Small intestine (tissue), 7 donors: ENCODE measurements at regions not wholly inside any gene's neighbourhood (a gene's known extent, or its start where the extent isn't known, plus 50 kb on each side); places are given as distances from the start of the nearest gene placed in this dataset.
"Not testable (repeated sequence)": the region's sequence is repeated elsewhere in the genome, so short reads cannot be mapped to it uniquely, and the experiment has no call there.

Source experiments
- DNase-seq, 2 donors: peaks; one replicate each; pipeline versions ENCODE4 v3.0.0 to v3.0.0-alpha.2; 2013
- FAIRE-seq: peaks from 2 replicates; lab custom pipeline; 2012; peaks lifted over from hg19 to GRCh38; lab: Jason Lieb, UNC
- H3K27ac ChIP-seq, 3 donors: one replicate each; pipeline ENCODE4 v1.5.1; 2013; ENCODE audit warnings: low read length in 2 of 3, mild to moderate bottlenecking in 2 of 3, control low read depth in 1 of 3, inconsistent platforms in 1 of 3, low read depth in 1 of 3, moderate library complexity in 1 of 3
- H3K27me3 ChIP-seq, 3 donors: one replicate each; pipeline ENCODE4 v1.6.1; 2013; ENCODE audit warnings: low read length in 3 of 3, inconsistent platforms in 1 of 3; ENCODE audit not compliant: control insufficient read depth in 3 of 3, insufficient read depth in 3 of 3
- H3K36me3 ChIP-seq, 3 donors: one replicate each; pipeline ENCODE4 v1.6.1; 2013; ENCODE audit warnings: low read length in 3 of 3, inconsistent platforms in 1 of 3, low read depth in 1 of 3, mild to moderate bottlenecking in 1 of 3, moderate library complexity in 1 of 3; ENCODE audit not compliant: control insufficient read depth in 3 of 3, insufficient read depth in 2 of 3
- H3K4me1 ChIP-seq, 3 donors: one replicate each; pipeline ENCODE4 v1.6.1; 2013; ENCODE audit warnings: low read length in 2 of 3, inconsistent platforms in 1 of 3, low read depth in 1 of 3, mild to moderate bottlenecking in 1 of 3, moderate library complexity in 1 of 3; ENCODE audit not compliant: control insufficient read depth in 3 of 3, insufficient read depth in 2 of 3
- H3K4me3 ChIP-seq, 3 donors: one replicate each; pipeline ENCODE4 v1.5.1; 2013; ENCODE audit warnings: low read length in 3 of 3, control low read depth in 1 of 3, inconsistent platforms in 1 of 3, low read depth in 1 of 3, mild to moderate bottlenecking in 1 of 3, moderate library complexity in 1 of 3
- H3K9me3 ChIP-seq, 2 donors: one replicate each; pipeline ENCODE4 v1.6.1; 2013; ENCODE audit warnings: low read depth in 1 of 2, low read length in 1 of 2; ENCODE audit not compliant: control insufficient read depth in 2 of 2, insufficient read depth in 1 of 2
- WGBS, 3 donors: extraction: QIAGEN DNeasy Blood & Tissue Kit; methylation state at CpG; one replicate each; pipeline ENCODE4 v1.1.7; 2013; 5-methylcytosine and 5-hydroxymethylcytosine counted together
- donor health status: healthy with polysubstance abuse.
- donor health status: control.
- donor health status: control.
- donor health status: Bipolar disorder and iron deficiency.
- donor health status: healthy.

DNA sequence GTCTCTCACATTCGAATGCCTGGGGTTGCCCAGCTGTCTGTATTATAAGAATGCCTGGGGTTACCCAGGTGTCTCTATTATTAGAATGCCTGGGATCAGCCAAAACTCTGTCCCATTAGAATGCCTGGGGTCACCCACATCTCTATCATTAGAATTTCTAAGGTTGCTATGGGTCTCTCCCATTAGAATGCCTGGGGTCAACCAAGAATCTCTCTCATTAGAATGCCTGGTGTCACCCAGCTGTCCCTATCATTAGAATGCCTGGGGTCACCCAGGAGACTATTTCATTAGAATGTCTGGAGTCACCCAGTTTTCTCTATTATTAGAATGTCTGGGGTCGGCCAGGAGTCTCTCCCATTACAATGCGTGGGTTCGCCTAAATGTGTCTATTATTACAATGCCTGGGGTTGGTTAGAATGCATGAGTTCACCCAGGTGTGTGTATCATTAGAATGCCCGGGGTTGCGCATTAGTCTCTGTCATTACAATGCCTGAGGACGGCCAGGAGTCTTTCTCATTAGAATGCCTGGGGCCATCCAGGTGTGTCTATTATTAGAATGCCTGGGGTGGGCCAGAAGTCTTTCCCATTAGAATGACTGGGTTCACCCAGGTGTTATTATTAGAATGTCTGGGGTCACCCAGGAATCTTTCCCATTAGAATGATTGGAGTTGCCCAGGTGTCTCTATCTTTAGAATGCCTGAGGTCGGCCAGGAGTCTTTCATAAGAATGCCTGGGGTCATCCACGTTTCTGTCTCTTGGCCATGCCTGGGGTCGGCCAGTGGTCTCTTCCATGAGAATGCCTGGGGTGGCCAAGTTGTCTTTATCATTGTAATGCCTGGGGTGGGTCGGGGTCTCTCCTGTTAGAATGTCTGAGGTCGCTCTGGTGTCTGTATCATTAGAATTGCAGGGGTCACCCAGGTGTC, 59.6 kb downstream of the RNF187 start:
- WGBS, 3 donors: 69 to 79% (median 72%) methylated on average over 12 of the region's 12 CpGs
- H3K27me3 ChIP-seq: peaks cover 0 to 6% (median 2%) of the 10 kb centered on the region in 3 donors
- H3K36me3 ChIP-seq: no peaks in the 10 kb centered on the region
- H3K27ac ChIP-seq: no peak overlapping the region
- H3K4me3 ChIP-seq: no peak overlapping the region
- H3K4me1 ChIP-seq: no peaks in the 10 kb centered on the region
- DNase-seq (no peak), FAIRE-seq (no peak)
- no peaks in the 10 kb centered on the region for H3K9me3 ChIP-seq

GRCh38 chr1:228547464-228547792, 60.2 kb downstream of the RNF187 start:
- FAIRE-seq (no peak), DNase-seq (no peak)
- H3K27ac ChIP-seq: no peak overlapping the region
- 68 to 83% (median 73%) methylated on average over 3 of the region's 3 CpGs for WGBS, 3 donors
- no peaks in the 10 kb centered on the region for H3K9me3 ChIP-seq
- no peaks in the 10 kb centered on the region for H3K36me3 ChIP-seq
- peaks cover 0 to 6% (median 2%) of the 10 kb centered on the region in 3 donors for H3K27me3 ChIP-seq
- H3K4me1 ChIP-seq: no peaks in the 10 kb centered on the region
- no peak overlapping the region for H3K4me3 ChIP-seq

DNA sequence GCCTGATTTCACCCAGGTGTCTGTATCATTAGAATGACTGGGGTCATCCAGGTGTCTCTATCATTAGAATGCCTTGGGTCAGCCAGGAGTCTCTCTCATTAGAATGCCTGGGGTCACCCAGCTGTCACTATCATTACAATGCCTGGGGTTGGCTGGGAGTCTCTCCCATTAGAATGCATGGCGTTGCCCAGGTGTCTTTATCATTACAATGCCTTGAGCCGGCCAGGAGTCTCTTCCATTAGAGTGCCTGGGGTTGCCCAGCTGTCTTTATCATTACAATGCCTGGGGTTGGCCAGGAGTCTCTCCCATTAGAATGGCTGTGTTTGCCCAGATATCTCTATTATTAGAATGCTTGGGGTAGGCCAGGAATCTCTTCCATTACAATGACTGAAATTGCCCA, 61.6 kb downstream of the RNF187 start:
- H3K27ac ChIP-seq: no peak overlapping the region
- no peaks in the 10 kb centered on the region for H3K36me3 ChIP-seq
- no peaks in the 10 kb centered on the region for H3K9me3 ChIP-seq
- no peak for DNase-seq
- FAIRE-seq: no peak
- no peak overlapping the region for H3K4me3 ChIP-seq
- no peaks in the 10 kb centered on the region for H3K4me1 ChIP-seq
- 20 to 28% (median 26%) methylated on average over 2 of the region's 2 CpGs for WGBS, 3 donors
- peaks cover 0 to 6% (median 2%) of the 10 kb centered on the region in 3 donors for H3K27me3 ChIP-seq

- Histone ChIP-seq H3K27me3 (peaks cover 0 to 12% (median 2%) of the 10 kb centered on the region in 3 donors), H3K36me3 (no peaks in the 10 kb centered on the region), H3K27ac (no peak overlapping the region), H3K4me3 (no peak overlapping the region), H3K9me3 (peaks cover 0 to 15% of the 10 kb centered on the region in 2 donors), H3K4me1 (no peaks in the 10 kb centered on the region)
- FAIRE-seq (no peak), DNase-seq (no peak)
- WGBS, 3 donors: 62 to 67% (median 66%) methylated on average over 5 of the region's 5 CpGs
Observed at GRCh38 chr1:228552596-228553176, 65.5 kb downstream of the RNF187 start.

DNA sequence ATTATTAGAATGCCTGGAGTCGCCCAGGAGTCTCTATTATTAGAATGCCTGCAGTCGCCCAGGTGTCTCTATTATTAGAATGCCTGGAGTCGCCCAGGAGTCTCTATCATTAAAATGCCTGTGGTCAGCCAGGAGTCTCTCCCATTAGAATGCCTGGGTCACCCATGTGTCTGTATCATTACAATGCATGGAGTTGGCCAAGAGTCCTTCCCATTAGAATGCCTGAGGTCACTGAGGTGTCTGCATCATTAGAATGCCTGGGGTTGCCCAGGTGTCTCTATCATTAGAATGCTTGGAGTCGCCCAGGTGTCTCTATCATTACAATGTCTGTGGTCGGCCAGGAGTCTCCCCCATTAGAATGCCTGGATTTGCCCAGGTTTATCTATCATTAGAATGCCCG, 66.9 kb downstream of the RNF187 start:
- 65 to 73% (median 67%) methylated on average over 5 to 6 of the region's 6 CpGs for WGBS, 3 donors
- Histone ChIP-seq H3K4me1 (no peaks in the 10 kb centered on the region), H3K4me3 (no peak overlapping the region), H3K9me3 (peaks cover 0 to 15% of the 10 kb centered on the region in 2 donors), H3K27ac (no peak overlapping the region), H3K36me3 (no peaks in the 10 kb centered on the region), H3K27me3 (peaks cover 0 to 8% (median 0%) of the 10 kb centered on the region in 3 donors)
- DNase-seq (no peak), FAIRE-seq (no peak)

DNA sequence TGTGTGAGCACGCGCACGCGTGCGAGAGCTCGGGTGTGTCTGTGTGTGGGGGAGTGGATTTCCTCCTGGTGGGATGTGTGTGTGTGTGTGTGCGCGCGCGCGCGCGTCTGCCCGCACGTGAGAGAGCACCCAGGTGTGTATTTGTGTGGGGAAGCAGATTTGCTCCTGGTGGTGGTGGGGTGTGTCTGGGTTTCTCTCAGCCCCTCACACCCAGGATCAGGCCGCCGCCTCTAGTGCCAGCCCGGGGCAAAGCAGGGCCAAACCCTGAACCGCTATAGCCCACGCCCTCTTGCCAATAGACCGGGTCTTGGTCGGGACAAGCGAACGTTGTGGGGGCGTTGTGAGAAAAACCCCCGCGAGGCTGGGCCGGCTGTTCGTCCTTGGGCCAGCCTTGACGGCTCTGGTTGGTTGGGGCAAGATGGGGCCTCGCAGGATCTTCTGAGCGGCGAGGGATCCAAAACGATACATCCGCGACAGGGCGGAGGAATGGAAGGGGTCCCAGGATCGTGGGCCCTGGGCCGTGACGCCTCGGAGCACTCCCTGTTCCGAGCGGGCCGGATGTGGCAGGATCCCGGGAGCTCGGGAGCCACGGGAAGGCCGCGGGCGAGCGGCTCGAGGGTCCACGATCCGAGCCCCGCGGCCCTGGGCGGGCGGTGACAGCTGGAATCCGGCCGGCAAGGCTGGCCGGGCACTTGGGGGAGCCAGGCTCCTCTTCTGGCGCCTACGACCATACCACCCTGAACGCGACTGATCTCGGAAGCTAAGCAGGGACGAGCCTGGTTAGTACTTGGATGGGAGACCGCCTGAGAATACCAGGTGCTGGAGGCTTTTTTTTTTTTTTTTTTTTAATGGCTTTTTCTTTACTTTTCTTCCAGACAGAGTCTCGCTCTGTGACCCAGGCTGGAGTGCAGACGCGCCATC, 68.2 kb downstream of the RNF187 start:
- Histone ChIP-seq H3K36me3 (no peaks in the 10 kb centered on the region), H3K4me1 (no peaks in the 10 kb centered on the region), H3K4me3 (no peak overlapping the region), H3K27ac (no peak overlapping the region), H3K27me3 (peaks cover 0 to 6% (median 0%) of the 10 kb centered on the region in 3 donors), H3K9me3 (peaks cover 0 to 15% of the 10 kb centered on the region in 2 donors)
- 54 to 80% (median 75%) methylated on average over 69 to 71 of the region's 71 CpGs for WGBS, 3 donors
- no peak for FAIRE-seq
- peak in 1 of 2 donors; percentile 17 for DNase-seq

DNA sequence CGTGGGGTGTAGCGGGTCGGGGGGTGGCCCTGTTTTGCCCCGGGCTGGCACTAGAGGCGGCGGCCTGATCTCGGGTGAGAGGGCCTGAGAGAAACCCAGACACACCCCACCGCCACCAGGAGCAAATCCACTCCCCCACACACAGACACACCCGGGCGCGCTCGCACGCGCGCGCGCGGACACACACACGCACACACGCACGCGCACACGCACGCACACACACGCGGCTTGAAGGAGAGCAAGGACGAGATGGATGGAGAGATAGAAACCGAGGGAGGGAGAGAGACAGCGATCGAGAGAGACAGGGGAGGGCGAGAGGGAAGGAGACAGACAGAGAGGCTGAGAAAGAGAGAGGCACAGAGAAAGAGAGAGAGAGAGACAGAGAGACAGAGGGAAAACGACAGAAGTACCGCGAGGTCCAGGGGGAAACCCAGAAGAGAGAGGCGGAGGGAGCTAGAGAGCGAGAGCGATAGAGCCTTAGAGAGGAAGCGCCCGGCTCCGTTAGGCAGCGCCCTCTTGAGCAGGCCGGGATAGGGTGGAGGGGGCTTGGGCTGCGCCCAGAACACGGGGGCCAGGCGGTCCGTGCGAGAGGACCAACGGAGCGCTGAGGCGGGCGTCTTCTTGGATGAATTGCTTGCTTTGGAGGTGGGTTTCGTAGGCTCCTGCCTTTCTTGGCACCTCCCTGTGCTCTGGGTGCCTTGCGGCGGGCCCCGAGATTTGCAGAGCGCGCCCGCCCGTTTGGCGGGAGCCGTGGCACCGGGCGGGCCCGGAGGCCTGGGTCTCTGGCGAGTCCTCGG, 69.7 kb downstream of the RNF187 start:
- not testable (repeated sequence) for H3K27me3 ChIP-seq, H3K36me3 ChIP-seq, FAIRE-seq, H3K27ac ChIP-seq, H3K4me1 ChIP-seq, H3K4me3 ChIP-seq, DNase-seq
- peaks cover 0 to 15% of the 10 kb centered on the region in 2 donors for H3K9me3 ChIP-seq
- 55 to 57% (median 56%) methylated on average over 17 to 20 of the region's 66 CpGs for WGBS, 3 donors
